HT-29 (cell line): ENCODE measurements at regions not wholly inside any gene's neighbourhood (a gene's known extent, or its start where the extent isn't known, plus 50 kb on each side); places are given as distances from the start of the nearest gene placed in this dataset.

Experiments used
- DNase-seq: peaks from one replicate; pipeline ENCODE4 v3.0.0-alpha.2; 2015; ENCODE audit warnings: low spot score

DNA sequence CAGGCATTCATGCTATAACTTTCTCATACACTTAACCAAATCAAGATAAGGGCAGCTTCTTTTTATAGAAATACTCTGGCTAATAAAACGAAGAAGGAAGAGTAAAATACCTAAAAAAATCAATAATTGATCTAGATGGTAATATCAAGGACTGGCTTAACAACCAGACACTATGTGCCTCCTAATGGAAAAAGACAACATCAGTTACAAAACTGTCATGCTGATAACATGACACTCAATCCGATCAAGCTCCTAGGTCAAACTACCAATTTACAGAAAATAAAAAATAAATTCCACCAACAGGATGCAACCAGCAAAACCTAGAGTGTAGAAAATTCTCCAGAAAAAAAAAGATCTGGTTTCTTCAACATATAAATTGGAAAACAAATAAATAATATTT, 634.6 kb downstream of the IGSF11 start:
- no peak for DNase-seq

DNA sequence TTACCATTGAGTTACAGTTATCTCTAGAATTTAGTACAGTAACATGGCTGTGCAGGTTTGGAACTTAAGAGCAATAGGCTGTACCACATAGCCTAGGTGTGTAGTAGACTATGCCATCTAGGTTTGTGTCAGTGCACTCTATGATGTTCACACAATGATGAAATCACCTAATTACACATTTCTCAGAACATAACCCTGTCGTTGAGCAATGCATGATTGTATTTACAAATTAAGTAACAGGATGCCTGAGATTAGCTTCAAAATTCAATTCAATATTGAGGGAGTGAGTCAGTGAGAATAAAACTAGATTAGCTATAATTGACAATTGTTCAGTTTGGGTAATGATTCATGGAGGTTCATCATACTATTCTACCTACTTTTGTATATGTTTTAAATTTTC, 633.8 kb downstream of the IGSF11 start:
- DNase-seq = no peak

DNA sequence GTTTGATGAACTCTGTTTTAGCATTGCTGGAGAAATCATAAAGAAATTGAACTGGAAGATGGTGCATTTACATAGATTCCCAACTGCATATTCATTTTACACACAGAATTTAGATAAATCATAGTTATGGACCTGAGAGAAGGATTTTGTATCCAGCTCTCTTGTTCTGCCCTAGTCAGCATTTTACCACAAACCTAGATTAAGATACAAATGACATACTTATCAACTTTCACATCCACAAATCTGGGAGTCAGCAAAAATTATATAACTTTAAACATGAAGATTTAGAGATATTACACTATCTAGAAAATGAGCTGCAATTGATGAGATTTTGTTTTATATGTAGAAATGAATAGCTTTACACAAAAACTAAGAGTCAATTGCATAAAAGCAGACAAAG, 632.8 kb downstream of the IGSF11 start:
- DNase-seq = no peak

DNA sequence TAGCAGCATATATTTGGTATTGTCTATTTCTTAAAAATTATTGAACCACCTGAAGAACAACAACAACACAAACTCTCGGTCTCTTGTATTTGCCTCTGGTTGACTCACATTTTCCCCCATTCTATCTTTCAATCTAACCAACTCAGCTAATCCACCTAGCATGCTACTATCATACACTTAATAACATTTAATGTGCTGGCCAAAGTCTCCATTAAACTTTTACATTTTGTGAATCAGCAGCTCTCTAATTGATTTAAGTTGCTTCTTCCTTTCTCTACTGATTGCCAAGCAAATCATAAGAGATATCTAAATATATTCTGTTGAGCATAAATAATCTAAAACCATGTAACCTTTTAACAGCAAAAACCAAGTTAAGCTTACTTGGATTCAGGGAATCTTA, 631.7 kb downstream of the IGSF11 start:
- no peak for DNase-seq

GRCh38 chr3:118406562-118406961, 628.1 kb downstream of the IGSF11 start:
- no peak for DNase-seq

GRCh38 chr3:118408431-118408830, 626.2 kb downstream of the IGSF11 start:
- no peak for DNase-seq

DNA sequence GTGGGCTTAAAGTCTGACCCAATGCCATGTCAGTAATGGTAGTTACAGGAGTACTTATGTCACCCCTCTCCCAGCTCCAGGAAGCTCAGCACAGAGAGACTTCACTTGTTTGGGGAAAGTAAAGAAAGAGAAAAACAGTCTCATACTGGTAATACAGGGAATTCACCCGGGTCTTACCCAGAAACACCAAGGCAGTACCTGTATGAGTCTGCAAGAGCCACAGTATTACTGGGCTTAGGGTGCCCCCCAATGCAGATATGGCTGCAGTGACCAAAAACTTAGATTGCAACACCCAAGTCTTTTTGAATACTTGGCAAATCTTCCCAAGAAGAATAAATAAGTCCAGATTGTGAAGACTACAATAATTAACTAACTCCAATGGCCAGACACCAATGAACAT, 622.1 kb downstream of the IGSF11 start:
- no peak for DNase-seq

GRCh38 chr3:118425272-118425837, 609.3 kb downstream of the IGSF11 start:
- DNase-seq = no peak

DNA sequence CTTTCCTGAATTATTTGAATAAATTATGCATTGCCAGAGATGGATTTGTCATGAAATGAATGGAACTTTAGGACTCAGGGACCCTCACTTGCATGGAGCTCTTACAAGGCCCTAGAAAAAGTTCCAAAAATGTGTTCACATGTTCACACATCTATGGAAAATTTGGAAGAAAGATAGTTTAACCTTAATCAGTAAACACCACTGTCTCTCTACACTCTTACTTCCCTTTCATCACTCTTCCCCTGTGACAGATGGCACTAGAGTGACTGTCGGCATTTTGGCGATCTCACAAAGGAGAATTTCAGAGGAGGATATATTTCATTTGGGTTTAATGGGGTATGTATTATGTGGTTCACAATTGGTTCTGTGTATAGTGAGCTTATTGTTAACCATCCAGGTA, 600.8 kb downstream of the IGSF11 start:
- DNase-seq = no peak

DNA sequence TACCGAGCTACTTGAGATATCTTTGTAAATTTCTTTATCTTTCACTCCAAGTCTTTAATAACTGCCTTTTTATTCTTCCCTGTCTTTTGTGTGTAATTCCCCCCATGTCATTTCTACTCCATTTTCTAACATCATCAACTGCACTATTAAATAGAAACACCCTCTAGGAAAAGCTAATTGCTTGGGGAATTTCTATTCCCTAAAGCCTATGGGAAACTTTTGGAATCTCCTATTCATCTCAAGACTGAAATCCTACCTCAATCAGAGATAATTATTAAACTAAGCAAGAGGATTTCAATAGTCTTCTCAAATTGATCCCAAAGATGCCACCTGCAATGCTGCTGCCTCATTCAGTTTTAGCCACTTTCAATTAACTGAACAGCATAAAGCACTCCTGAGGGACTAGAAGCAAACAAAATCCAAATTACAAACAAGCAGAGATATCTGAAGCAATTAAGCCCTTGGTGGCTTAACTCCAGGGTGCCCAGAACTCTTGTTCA, 598.7 kb downstream of the IGSF11 start:
- DNase-seq = no peak

- DNase-seq = no peak
These were observed 597.9 kb downstream of the IGSF11 start for GRCh38 chr3:118436697-118437262.

- DNase-seq = no peak
These were observed 589.6 kb downstream of the IGSF11 start for GRCh38 chr3:118445036-118445435.

- no peak for DNase-seq
These were observed 587.3 kb downstream of the IGSF11 start for GRCh38 chr3:118447339-118447738.

DNA sequence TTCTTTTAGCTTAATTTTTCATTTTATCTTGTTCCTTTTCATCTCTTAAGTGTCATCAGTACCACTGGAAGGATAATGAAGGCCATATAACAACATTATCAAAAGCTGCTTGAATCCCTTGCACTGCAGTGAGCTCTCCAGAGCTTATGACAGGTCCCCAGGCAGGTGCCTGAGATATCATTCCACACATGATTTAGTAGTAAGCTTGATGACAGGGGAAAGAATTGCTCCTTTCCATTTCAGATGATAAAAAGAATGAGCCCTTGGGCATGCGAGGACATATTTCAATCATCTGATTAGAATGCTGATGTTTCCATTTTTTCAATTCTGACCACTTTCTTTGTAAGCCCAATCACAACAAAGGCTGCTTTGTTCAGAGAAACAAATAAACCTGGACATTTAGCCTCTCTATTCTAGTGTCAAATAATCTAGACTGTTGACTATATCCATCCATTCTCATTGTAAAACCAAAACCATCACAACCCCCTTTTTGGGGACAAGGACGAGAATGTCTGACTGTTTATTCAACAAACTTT, 567.8 kb downstream of the IGSF11 start:
- no peak for DNase-seq

GRCh38 chr3:118468801-118469200, 565.8 kb downstream of the IGSF11 start:
- no peak for DNase-seq

DNA sequence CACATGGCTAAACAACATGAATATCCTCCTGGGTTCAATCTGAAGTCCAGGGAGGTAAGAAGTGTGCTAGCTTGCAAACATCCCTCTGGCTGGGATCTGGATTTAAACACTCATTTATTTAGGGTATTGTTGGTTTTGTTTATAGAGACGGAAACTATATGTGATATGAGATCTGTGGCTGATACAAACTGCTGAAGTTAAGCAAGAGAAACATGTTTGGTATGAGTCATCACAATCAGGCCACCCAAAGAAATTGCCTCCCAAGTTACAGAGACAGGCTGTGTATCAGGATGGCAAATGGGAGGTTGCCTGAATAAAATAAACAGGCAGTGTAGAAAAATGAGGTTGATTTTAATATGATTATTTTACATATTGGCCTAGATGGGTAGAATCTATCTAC, 562.1 kb downstream of the IGSF11 start:
- DNase-seq = peak; percentile 22

- DNase-seq = no peak
These were observed 561.3 kb downstream of the IGSF11 start for GRCh38 chr3:118473343-118473742.

DNA sequence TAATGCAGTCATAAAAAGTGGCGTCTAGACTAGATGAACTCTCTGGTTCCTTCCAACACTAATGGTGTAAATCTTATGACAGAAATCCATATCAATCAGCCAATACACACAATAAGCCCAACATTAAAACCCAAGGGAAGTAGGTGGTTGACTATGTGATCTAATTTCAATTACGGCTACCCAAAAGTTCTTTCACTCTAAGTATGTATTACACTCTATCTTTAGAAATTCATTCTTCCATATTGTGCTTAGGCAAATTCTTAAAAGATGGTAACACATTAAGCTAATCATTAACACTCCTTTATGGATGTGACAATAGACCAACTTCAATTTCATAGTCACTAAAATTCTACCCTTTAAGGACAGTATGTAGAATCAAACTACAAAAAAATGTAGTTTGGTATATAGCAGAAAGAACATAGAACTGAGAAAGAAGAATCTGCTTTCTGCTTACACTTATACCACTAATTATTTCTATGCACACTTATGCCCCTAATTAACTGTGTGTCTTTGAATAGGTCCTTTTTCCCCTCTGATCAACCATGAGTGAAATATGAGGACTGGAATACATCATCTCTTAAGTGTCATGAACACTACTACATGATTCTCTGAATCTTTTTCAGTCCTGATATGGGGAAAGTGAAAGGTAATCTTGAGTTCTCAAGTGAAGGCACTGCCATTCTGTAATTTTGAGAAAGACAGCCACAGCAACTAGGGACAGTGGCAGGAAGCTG, 557.6 kb downstream of the IGSF11 start:
- no peak for DNase-seq

DNA sequence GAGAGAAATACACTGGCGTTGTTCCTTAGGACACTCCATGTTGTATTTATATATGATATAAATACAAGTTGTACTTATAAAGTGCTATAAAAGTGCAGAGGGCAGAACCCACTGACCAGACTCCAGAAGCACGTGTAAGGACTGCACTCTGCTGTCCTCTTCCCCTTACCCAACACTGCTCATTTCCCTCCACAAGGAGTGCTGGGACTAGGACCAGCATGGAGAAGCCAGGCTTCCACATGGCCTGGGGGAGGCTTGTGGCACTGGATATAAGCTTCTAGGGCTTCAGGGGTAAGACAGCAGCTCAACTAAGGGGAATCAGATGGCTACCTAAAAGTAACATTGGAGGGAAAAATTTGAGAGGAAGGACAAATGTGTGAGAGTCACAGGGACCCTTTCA, 556.9 kb downstream of the IGSF11 start:
- no peak for DNase-seq

- DNase-seq = no peak
These were observed 555.9 kb downstream of the IGSF11 start for GRCh38 chr3:118478706-118479276.

DNA sequence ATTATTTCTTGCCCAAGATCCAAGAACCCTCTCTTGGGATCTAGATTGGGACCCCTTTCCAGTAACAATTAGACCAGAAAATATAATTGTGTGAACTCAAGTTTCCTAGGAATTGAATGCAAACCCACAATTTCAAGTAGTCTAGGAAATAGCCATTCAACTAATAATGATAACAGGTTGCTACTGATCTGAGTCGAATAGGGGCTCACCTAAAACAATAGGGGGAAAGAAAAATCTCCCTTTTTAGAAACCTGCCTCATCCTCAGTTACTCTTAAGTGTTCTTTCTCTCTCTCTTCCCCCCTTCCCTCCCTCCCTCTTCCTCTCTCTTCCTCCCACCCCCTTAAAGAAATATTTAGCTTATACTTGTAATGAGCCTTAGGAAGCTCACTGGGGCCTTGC, 555.3 kb downstream of the IGSF11 start:
- DNase-seq = no peak

GRCh38 chr3:118480101-118480860, 554.4 kb downstream of the IGSF11 start:
- DNase-seq = no peak
